WI38 (cell line): ENCODE measurements at regions not wholly inside any gene's neighbourhood (a gene's known extent, or its start where the extent isn't known, plus 50 kb on each side); places are given as distances from the start of the nearest gene placed in this dataset.

Source experiments
- H3K4me3 ChIP-seq: 2 replicates; pipeline ENCODE4 v1.5.1; 2011; ENCODE audit warnings: low read depth, mild to moderate bottlenecking, control low read depth, low read length
- CTCF ChIP-seq: IDR thresholded peaks from 2 replicates; pipeline ENCODE4 v1.5.1; 2012; ENCODE audit warnings: low read depth, mild to moderate bottlenecking, control low read depth, low read length

GRCh38 chr18:42530276-42530675 lies 575.2 kb downstream of the PIK3C3 start:
- no peak overlapping the region for H3K4me3 ChIP-seq
- TF ChIP-seq CTCF, result no peak

GRCh38 chr18:42532119-42532518 lies 577.1 kb downstream of the PIK3C3 start:
- no peak for TF ChIP-seq CTCF
- H3K4me3 ChIP-seq, result no peak overlapping the region

- no peak for TF ChIP-seq CTCF
- no peak overlapping the region for H3K4me3 ChIP-seq
Measured at GRCh38 chr18:42533009-42533575, 578.1 kb downstream of the PIK3C3 start.

GRCh38 chr18:42533616-42534015 lies 578.6 kb downstream of the PIK3C3 start:
- no peak overlapping the region for H3K4me3 ChIP-seq
- no peak for TF ChIP-seq CTCF

GRCh38 chr18:42534313-42534712 lies 579.3 kb downstream of the PIK3C3 start:
- no peak for TF ChIP-seq CTCF
- H3K4me3 ChIP-seq, result no peak overlapping the region

- TF ChIP-seq CTCF, result no peak
- H3K4me3 ChIP-seq, result no peak overlapping the region
Measured at GRCh38 chr18:42536442-42536841, 579.0 kb downstream of the RIT2 start.

GRCh38 chr18:42537291-42537690 lies 578.2 kb downstream of the RIT2 start:
- no peak for TF ChIP-seq CTCF
- no peak overlapping the region for H3K4me3 ChIP-seq
